ENCODE measurements at regions not wholly inside any gene's neighbourhood (a gene's known extent, or its start where the extent isn't known, plus 50 kb on each side); places are given as distances from the start of the nearest gene placed in this dataset.

DNA sequence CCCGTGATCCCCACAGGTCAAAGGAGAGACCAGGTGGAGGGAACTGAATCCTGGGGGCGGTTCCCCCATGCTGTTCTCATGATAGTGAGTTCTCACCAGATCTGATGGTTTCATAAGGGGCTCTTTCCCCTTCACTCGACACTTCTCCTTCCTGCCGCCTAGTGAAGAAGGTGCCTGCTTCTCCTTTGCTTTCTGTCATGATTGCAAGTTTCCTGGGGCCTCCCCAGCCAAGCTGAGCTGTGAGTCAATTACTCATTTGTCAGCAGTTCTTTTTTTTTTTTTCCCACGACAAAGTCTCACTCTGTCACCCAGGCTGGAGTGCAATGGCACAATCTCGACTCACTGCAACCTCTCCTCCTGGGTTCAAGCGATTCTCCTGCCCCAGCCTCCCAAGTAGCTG, 1530.4 kb downstream of the BRD1 start:
- no peak for TF ChIP-seq EP300 (IDR thresholded peaks at IDR 0.05)
- TF ChIP-seq, protein P1, sequence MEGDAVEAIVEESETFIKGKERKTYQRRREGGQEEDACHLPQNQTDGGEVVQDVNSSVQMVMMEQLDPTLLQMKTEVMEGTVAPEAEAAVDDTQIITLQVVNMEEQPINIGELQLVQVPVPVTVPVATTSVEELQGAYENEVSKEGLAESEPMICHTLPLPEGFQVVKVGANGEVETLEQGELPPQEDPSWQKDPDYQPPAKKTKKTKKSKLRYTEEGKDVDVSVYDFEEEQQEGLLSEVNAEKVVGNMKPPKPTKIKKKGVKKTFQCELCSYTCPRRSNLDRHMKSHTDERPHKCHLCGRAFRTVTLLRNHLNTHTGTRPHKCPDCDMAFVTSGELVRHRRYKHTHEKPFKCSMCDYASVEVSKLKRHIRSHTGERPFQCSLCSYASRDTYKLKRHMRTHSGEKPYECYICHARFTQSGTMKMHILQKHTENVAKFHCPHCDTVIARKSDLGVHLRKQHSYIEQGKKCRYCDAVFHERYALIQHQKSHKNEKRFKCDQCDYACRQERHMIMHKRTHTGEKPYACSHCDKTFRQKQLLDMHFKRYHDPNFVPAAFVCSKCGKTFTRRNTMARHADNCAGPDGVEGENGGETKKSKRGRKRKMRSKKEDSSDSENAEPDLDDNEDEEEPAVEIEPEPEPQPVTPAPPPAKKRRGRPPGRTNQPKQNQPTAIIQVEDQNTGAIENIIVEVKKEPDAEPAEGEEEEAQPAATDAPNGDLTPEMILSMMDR (IDR thresholded peaks at IDR 0.05) = no peak

Data from tibial nerve (tissue), 4 donors.